ENCODE measurements at regions not wholly inside any gene's neighbourhood (a gene's known extent, or its start where the extent isn't known, plus 50 kb on each side); places are given as distances from the start of the nearest gene placed in this dataset.

DNA sequence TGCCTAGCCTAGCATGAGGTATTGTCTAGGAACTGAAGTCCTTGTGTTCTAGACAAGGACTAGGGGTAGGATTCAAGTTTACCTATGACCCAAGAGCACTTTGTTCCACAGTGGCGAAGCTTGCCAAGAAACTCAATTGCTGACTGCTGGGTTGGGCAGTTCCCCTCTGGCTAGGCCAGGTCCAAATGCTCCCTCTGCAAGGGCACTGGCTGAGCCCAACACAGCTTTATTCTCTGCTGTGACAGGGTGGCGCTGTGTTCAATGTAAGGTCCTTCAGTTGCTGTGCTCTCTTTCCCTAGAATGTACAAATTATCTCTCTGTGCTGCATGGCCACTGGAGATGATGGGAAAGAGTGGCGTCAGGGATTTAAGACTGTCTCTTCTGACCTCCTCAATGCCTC, 950.8 kb downstream of the HACE1 start:
- TF ChIP-seq CTCF (IDR thresholded peaks at IDR 0.05; ENCODE audit: control extremely low read depth in 1 of 3, insufficient read depth in 1 of 3, low read depth in 1 of 3, low read length in 3 of 3): no peak
- TF ChIP-seq POLR2A (IDR thresholded peaks at IDR 0.05; ENCODE audit: control extremely low read depth in 1 of 2, low read depth in 2 of 2, low read length in 2 of 2): no peak
- TF ChIP-seq JUND (IDR thresholded peaks at IDR 0.05; ENCODE audit: low read length): no peak
- no peak for TF ChIP-seq SIN3A (conservative IDR thresholded peaks at IDR 0.05 in 1 of 2, IDR thresholded peaks at IDR 0.05 in 1 of 2; ENCODE audit: low read depth in 1 of 2, low read length in 2 of 2)
- no peak for TF ChIP-seq ATF3 (IDR thresholded peaks at IDR 0.05; ENCODE audit: insufficient read depth, low read depth, low read length)
- no peak for TF ChIP-seq BACH1 (IDR thresholded peaks at IDR 0.05; ENCODE audit: low read length)
- TF ChIP-seq TBP (IDR thresholded peaks at IDR 0.05; ENCODE audit: low read depth, low read length): no peak
- TF ChIP-seq CREB1 (IDR thresholded peaks at IDR 0.05): no peak
- no peak for TF ChIP-seq NRF1 (IDR thresholded peaks at IDR 0.05; ENCODE audit: low read depth, low read length)
- TF ChIP-seq POLR2AphosphoS5 (IDR thresholded peaks at IDR 0.05; ENCODE audit: low read depth, low read length): no peak
- no peak for TF ChIP-seq PHF8 (conservative IDR thresholded peaks at IDR 0.05; ENCODE audit: low read depth, low read length)
- no peak for TF ChIP-seq SP1 (IDR thresholded peaks at IDR 0.05; ENCODE audit: low read depth, low read length)
- TF ChIP-seq EP300 (IDR thresholded peaks at IDR 0.05; ENCODE audit: borderline replicate concordance in 1 of 2, low read depth in 2 of 2, low read length in 2 of 2): no peak
- TF ChIP-seq ZNF274 (IDR thresholded peaks at IDR 0.05; ENCODE audit: borderline replicate concordance, extremely low read depth, low read length): no peak

All from H1 (cell line).